HAP-1 (cell line): ENCODE measurements at regions not wholly inside any gene's neighbourhood (a gene's known extent, or its start where the extent isn't known, plus 50 kb on each side); places are given as distances from the start of the nearest gene placed in this dataset.

Source experiments
- DNase-seq, 2 experiments: peaks; one replicate each; pipeline ENCODE4 v3.0.0-alpha.2; 2016 to 2020; ENCODE audit warnings: low spot score in 2 of 2
- H3K27me3 ChIP-seq: fragments of 250-450 bp; sonication (Bioruptor Pico); 2 replicates; pipeline ENCODE4 v1.5.1; 2020; ENCODE audit warnings: low read depth, mild to moderate bottlenecking, moderate library complexity
- H3K36me3 ChIP-seq: fragments of 250-450 bp; sonication (Bioruptor Pico); replicated peaks from 2 replicates; pipeline ENCODE4 v1.5.1; 2020; ENCODE audit warnings: mild to moderate bottlenecking
- H3K4me1 ChIP-seq: fragments of 250-450 bp; sonication (Bioruptor Pico); 2 replicates; pipeline ENCODE4 v1.5.1; 2020; ENCODE audit warnings: mild to moderate bottlenecking
- H3K4me3 ChIP-seq: fragments of 250-450 bp; sonication (Bioruptor Pico); 2 replicates; pipeline ENCODE4 v1.5.1; 2020; ENCODE audit warnings: mild to moderate bottlenecking, moderate library complexity
- H3K9me3 ChIP-seq: fragments of 250-450 bp; sonication (Bioruptor Pico); 2 replicates; pipeline ENCODE4 v1.5.1; 2020; ENCODE audit warnings: mild to moderate bottlenecking, moderate library complexity
- in situ Hi-C: fragments of 300-500 bp; cut with MboI; formaldehyde crosslinking; loops from 3 replicates; pipeline ENCODE4 v1.14.3; 2020; ENCODE audit warnings: low sequenced_read_pairs, inconsistent platforms, mixed read lengths

- Histone ChIP-seq H3K4me1 (no peaks in the 10 kb centered on the region), H3K36me3 (peaks cover 4% of the 10 kb centered on the region; the same call in 1 of the 2 replicates), H3K9me3 (no peaks in the 10 kb centered on the region), H3K27me3 (no peaks in the 10 kb centered on the region), H3K4me3 (no peak overlapping the region)
- DNase-seq = no peak
- in situ Hi-C loops = no loop called here
Observed at GRCh38 chr17:77426676-77427386, 286.1 kb downstream of the SEC14L1 start.

DNA sequence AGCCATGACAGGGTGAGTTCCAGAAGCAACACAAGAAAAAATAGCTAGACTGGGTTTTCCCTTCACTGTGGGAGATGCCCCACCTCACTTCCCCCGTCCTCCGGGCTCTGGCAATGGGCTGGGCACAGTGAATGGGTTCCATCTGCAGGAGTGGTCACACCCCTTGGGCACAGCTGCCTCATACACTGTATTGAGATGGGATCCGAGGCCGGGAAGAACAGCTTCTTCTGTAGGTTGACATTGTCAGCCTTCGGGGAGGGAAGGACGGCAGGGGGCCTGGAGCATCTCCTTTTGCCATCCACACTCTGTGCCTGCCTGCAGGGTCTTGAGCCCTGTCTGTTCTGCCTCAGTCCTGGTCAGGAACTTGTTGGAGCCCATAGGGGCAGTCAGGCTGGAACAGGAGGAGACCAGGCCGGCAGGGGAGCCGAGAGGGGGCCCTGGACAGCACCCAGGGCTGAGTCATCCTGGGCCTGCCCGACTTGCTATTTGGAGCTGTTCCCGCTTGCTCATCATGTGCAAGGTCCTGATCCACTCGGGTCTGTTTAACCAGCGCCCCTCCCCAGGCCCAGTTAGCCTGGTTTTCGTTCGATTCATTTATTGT, 286.7 kb downstream of the SEC14L1 start:
- Histone ChIP-seq H3K36me3 (peaks cover 4% of the 10 kb centered on the region; the same call in 1 of the 2 replicates), H3K4me3 (no peak overlapping the region), H3K27me3 (no peaks in the 10 kb centered on the region), H3K4me1 (no peaks in the 10 kb centered on the region), H3K9me3 (no peaks in the 10 kb centered on the region)
- DNase-seq = no peak
- in situ Hi-C loops = no loop called here

DNA sequence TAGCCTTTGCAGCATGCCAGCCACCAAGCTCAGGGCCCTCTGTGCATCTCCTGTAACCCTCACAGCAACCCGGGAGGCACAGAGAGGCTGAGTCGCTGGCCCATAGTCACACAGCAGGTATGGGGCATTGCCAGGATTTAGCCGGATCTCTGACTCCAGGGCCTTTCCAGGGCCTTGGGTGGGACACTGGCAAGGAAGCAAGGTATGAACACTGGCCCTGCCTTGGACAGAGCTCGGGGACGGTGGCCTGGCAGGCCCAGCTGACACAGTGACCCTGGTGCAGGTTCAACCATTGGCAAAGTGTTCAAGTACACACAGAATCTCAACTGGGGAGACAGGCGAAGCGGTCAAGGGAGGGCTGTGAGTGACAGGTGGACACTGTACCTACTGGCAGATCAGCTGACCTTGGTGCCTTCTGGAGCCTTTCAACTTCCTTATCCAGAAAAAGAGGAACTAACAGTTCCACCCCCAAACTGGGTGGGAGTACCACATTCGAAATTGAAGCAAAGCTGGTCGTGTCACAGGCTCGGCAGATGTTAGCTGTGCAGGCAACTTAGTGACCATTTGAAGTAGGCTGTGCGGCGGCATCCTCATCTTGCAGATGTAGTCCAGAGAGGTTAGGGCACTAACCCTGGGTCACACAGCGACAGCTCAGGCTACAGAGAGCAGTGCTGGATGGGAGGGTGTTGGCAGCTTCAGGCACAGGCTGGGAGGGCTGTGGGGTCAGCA, 287.4 kb downstream of the SEC14L1 start:
- in situ Hi-C loops = no loop called here
- no peak for DNase-seq
- H3K4me1 ChIP-seq = no peaks in the 10 kb centered on the region

GRCh38 chr17:77428749-77429368, 288.1 kb downstream of the SEC14L1 start:
- in situ Hi-C loops = no loop called here
- H3K27me3 ChIP-seq = no peaks in the 10 kb centered on the region

More for the DNA sequence above, 287.4 kb downstream of the SEC14L1 start:
- no peak overlapping the region for H3K4me3 ChIP-seq
- H3K27me3 ChIP-seq = no peaks in the 10 kb centered on the region
- no peaks in the 10 kb centered on the region for H3K9me3 ChIP-seq
- H3K36me3 ChIP-seq = peaks cover 4% of the 10 kb centered on the region; the same call in 1 of the 2 replicates

DNA sequence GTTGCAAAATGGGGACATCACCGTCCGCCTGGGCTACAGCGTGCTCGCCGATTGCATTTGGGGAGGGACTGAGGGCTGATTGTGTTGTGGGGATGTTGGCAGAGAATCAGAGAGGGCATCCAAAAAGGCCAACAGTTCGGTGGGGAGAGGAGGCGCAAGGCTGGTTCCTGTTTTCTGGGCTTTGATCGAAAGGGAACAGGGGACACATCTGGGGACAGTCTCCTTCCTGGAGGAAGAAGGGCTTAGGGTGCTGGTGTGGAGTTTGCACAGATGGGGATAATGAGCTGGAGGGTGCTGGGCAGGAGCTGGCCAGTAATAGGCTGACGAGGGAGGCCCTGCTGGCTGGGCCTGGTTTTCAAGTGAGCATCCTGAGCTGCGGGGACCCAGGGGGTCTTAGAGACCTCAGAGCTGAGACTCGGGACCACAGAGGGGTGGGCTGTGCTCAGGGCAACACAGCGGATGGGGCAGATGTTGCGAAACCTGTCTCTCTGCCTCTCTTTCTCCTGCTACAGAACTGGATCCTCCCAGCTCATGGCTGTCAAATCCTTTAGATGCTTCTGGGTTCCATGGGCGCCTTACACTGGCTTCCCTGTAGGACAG, 288.7 kb downstream of the SEC14L1 start:
- no peak for DNase-seq
- peaks cover 4% of the 10 kb centered on the region; the same call in 1 of the 2 replicates for H3K36me3 ChIP-seq
- H3K27me3 ChIP-seq = no peaks in the 10 kb centered on the region
- no peak overlapping the region for H3K4me3 ChIP-seq
- H3K9me3 ChIP-seq = no peaks in the 10 kb centered on the region
- in situ Hi-C loops = no loop called here
- no peaks in the 10 kb centered on the region for H3K4me1 ChIP-seq

More at GRCh38 chr17:77428749-77429368, 288.1 kb downstream of the SEC14L1 start:
- H3K9me3 ChIP-seq = no peaks in the 10 kb centered on the region
- H3K4me3 ChIP-seq = no peak overlapping the region
- no peak for DNase-seq
- peaks cover 4% of the 10 kb centered on the region; the same call in 1 of the 2 replicates for H3K36me3 ChIP-seq
- no peaks in the 10 kb centered on the region for H3K4me1 ChIP-seq

GRCh38 chr17:77429969-77430752, 289.4 kb downstream of the SEC14L1 start:
- H3K9me3 ChIP-seq = no peaks in the 10 kb centered on the region
- DNase-seq = peak; percentile 33 to 88
- in situ Hi-C loops = no loop called here
- H3K4me1 ChIP-seq = no peaks in the 10 kb centered on the region
- peaks cover 4% of the 10 kb centered on the region; the same call in 1 of the 2 replicates for H3K36me3 ChIP-seq
- no peak overlapping the region for H3K4me3 ChIP-seq
- no peaks in the 10 kb centered on the region for H3K27me3 ChIP-seq

- Histone ChIP-seq H3K4me3 (no peak overlapping the region), H3K36me3 (peaks cover 4% of the 10 kb centered on the region; the same call in 1 of the 2 replicates), H3K9me3 (no peaks in the 10 kb centered on the region), H3K4me1 (no peaks in the 10 kb centered on the region), H3K27me3 (no peaks in the 10 kb centered on the region)
- DNase-seq = no peak
- in situ Hi-C loops = no loop called here
Observed at GRCh38 chr17:77432034-77432661, 291.4 kb downstream of the SEC14L1 start.

DNA sequence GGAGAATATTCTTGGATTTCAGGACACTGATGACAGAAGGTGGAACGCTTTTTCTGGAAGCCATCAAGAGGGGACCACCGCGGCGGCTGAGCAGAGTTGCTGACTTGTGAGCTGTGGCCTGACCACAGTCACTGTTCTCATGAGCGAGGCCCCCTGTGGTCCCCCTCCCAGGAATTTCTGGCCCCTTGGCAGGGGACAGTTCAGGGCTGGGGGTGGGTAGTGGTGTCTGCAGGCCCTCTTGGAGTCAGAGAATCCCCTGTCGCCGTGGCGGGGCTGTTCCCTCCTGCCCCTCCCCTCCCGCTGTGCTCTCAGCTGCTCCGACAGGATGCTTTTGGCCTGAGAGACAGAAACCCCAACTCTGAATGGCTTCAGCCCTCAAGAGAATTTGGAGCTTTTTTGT, 292.0 kb downstream of the SEC14L1 start:
- Histone ChIP-seq H3K4me3 (no peak overlapping the region), H3K4me1 (no peaks in the 10 kb centered on the region)
- in situ Hi-C loops = no loop called here

GRCh38 chr17:77433385-77434135, 292.8 kb downstream of the SEC14L1 start:
- Histone ChIP-seq H3K4me3 (no peak overlapping the region), H3K4me1 (no peaks in the 10 kb centered on the region), H3K27me3 (no peaks in the 10 kb centered on the region), H3K9me3 (no peaks in the 10 kb centered on the region), H3K36me3 (peaks cover 4% of the 10 kb centered on the region; the same call in 1 of the 2 replicates)
- in situ Hi-C loops = no loop called here
- DNase-seq = no peak

More for the DNA sequence above, 292.0 kb downstream of the SEC14L1 start:
- DNase-seq = no peak
- H3K9me3 ChIP-seq = no peaks in the 10 kb centered on the region
- H3K27me3 ChIP-seq = no peaks in the 10 kb centered on the region
- H3K36me3 ChIP-seq = peaks cover 4% of the 10 kb centered on the region; the same call in 1 of the 2 replicates

GRCh38 chr17:77434136-77435114, 293.7 kb downstream of the SEC14L1 start:
- in situ Hi-C loops = no loop called here
- Histone ChIP-seq H3K9me3 (no peaks in the 10 kb centered on the region), H3K4me1 (no peaks in the 10 kb centered on the region), H3K36me3 (peaks cover 4% of the 10 kb centered on the region; the same call in 1 of the 2 replicates), H3K27me3 (no peaks in the 10 kb centered on the region), H3K4me3 (no peak overlapping the region)
- no peak for DNase-seq
